ENCODE measurements at regions not wholly inside any gene's neighbourhood (a gene's known extent, or its start where the extent isn't known, plus 50 kb on each side); places are given as distances from the start of the nearest gene placed in this dataset.

GRCh38 chr11:122523846-122524805, 131.4 kb upstream of the UBASH3B start:
- Histone ChIP-seq H3K4me1 (ENCODE audit: control insufficient read depth, insufficient read depth, low read length) (no peaks in the 10 kb centered on the region), H3K9me3 (ENCODE audit: control insufficient read depth, low read depth, low read length) (no peaks in the 10 kb centered on the region), H3K36me3 (ENCODE audit: control insufficient read depth, insufficient read depth, low read length) (no peaks in the 10 kb centered on the region), H3K4me3 (ENCODE audit: low read length) (no peak overlapping the region), H3K27ac (ENCODE audit: low read length) (no peak overlapping the region), H3K27me3 (ENCODE audit: control insufficient read depth, insufficient read depth, low read length) (no peaks in the 10 kb centered on the region)
- DNase-seq, result no peak
- 100% methylated on average over 2 of the region's 10 CpGs for WGBS (ENCODE audit: insufficient coverage, low lambda C conversion rate)

DNA sequence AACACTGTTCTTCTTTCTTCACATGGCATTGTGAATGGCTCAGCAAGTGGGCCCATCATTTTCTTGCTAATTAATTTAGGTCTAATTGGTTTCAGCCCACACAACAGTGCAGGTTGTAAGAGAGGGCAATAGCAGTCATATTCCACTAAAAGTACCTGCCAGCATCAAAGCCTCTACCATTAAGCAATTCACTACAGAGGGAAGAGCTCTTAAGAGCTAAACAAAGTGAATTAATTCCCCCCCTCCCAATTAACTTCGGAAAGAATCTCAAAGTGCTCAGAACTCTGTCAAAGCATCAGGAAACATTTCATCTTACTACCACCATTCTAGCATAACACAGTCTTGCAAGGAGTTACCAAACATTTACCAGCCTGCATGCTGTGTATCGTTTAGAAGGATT, 133.9 kb upstream of the UBASH3B start:
- no CpG with 5 or more reads among the region's 2 CpGs for WGBS (ENCODE audit: insufficient coverage, low lambda C conversion rate)
- Histone ChIP-seq H3K9me3 (ENCODE audit: control insufficient read depth, low read depth, low read length) (no peaks in the 10 kb centered on the region), H3K27ac (ENCODE audit: low read length) (no peak overlapping the region), H3K4me1 (ENCODE audit: control insufficient read depth, insufficient read depth, low read length) (no peaks in the 10 kb centered on the region), H3K27me3 (ENCODE audit: control insufficient read depth, insufficient read depth, low read length) (no peaks in the 10 kb centered on the region), H3K36me3 (ENCODE audit: control insufficient read depth, insufficient read depth, low read length) (no peaks in the 10 kb centered on the region), H3K4me3 (ENCODE audit: low read length) (no peak overlapping the region)
- DNase-seq, result no peak

GRCh38 chr11:122517403-122518379, 137.8 kb upstream of the UBASH3B start:
- Histone ChIP-seq H3K4me1 (ENCODE audit: control insufficient read depth, insufficient read depth, low read length) (no peaks in the 10 kb centered on the region), H3K27ac (ENCODE audit: low read length) (no peak overlapping the region), H3K27me3 (ENCODE audit: control insufficient read depth, insufficient read depth, low read length) (no peaks in the 10 kb centered on the region), H3K4me3 (ENCODE audit: low read length) (no peak overlapping the region), H3K36me3 (ENCODE audit: control insufficient read depth, insufficient read depth, low read length) (no peaks in the 10 kb centered on the region), H3K9me3 (ENCODE audit: control insufficient read depth, low read depth, low read length) (no peaks in the 10 kb centered on the region)
- 33% methylated on average over 1 of the region's 4 CpGs for WGBS (ENCODE audit: insufficient coverage, low lambda C conversion rate)
- DNase-seq, result no peak

- Histone ChIP-seq H3K9me3 (ENCODE audit: control insufficient read depth, low read depth, low read length) (no peaks in the 10 kb centered on the region), H3K4me1 (ENCODE audit: control insufficient read depth, insufficient read depth, low read length) (no peaks in the 10 kb centered on the region), H3K4me3 (ENCODE audit: low read length) (no peak overlapping the region), H3K36me3 (ENCODE audit: control insufficient read depth, insufficient read depth, low read length) (no peaks in the 10 kb centered on the region), H3K27me3 (ENCODE audit: control insufficient read depth, insufficient read depth, low read length) (no peaks in the 10 kb centered on the region), H3K27ac (ENCODE audit: low read length) (no peak overlapping the region)
- 83% methylated on average over 1 of the region's 2 CpGs for WGBS (ENCODE audit: insufficient coverage, low lambda C conversion rate)
- no peak for DNase-seq
Measured at GRCh38 chr11:122516686-122517085, 138.8 kb upstream of the UBASH3B start.

DNA sequence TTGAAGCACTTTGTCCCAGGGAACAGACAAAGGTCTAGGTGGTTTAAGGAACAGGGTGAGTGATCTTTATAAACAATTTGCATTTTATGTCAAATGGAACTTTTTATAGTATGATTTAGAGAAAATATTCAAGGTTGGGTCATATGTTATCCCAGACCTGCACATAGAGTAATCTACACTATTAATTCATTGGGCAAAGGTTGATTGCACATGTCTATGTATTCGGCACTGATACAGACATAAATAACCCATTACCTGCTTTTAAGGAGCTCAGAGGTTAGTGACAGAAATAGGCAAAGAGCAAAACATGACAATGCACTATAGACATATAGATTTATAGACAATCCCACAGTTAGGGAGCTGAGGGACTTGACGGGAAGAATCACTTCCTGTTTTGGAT, 141.5 kb upstream of the UBASH3B start:
- Histone ChIP-seq H3K27ac (ENCODE audit: low read length) (no peak overlapping the region), H3K27me3 (ENCODE audit: control insufficient read depth, insufficient read depth, low read length) (no peaks in the 10 kb centered on the region), H3K9me3 (ENCODE audit: control insufficient read depth, low read depth, low read length) (no peaks in the 10 kb centered on the region), H3K4me3 (ENCODE audit: low read length) (no peak overlapping the region), H3K36me3 (ENCODE audit: control insufficient read depth, insufficient read depth, low read length) (no peaks in the 10 kb centered on the region), H3K4me1 (ENCODE audit: control insufficient read depth, insufficient read depth, low read length) (no peaks in the 10 kb centered on the region)
- WGBS (ENCODE audit: insufficient coverage, low lambda C conversion rate), result no CpG with 5 or more reads among the region's 2 CpGs
- DNase-seq, result no peak

- Histone ChIP-seq H3K9me3 (ENCODE audit: control insufficient read depth, low read depth, low read length) (no peaks in the 10 kb centered on the region), H3K27me3 (ENCODE audit: control insufficient read depth, insufficient read depth, low read length) (no peaks in the 10 kb centered on the region), H3K4me3 (ENCODE audit: low read length) (no peak overlapping the region), H3K36me3 (ENCODE audit: control insufficient read depth, insufficient read depth, low read length) (no peaks in the 10 kb centered on the region), H3K27ac (ENCODE audit: low read length) (no peak overlapping the region), H3K4me1 (ENCODE audit: control insufficient read depth, insufficient read depth, low read length) (no peaks in the 10 kb centered on the region)
- no peak for DNase-seq
- 50% methylated on average over 1 of the region's 2 CpGs for WGBS (ENCODE audit: insufficient coverage, low lambda C conversion rate)
Measured at GRCh38 chr11:122513328-122513727, 142.2 kb upstream of the UBASH3B start.

- no peak overlapping the region for H3K27ac ChIP-seq (ENCODE audit: low read length)
- H3K9me3 ChIP-seq (ENCODE audit: control insufficient read depth, low read depth, low read length), result no peaks in the 10 kb centered on the region
- no peaks in the 10 kb centered on the region for H3K4me1 ChIP-seq (ENCODE audit: control insufficient read depth, insufficient read depth, low read length)
- no peaks in the 10 kb centered on the region for H3K36me3 ChIP-seq (ENCODE audit: control insufficient read depth, insufficient read depth, low read length)
- 100% methylated on average over 1 of the region's 2 CpGs for WGBS (ENCODE audit: insufficient coverage, low lambda C conversion rate)
- no peaks in the 10 kb centered on the region for H3K27me3 ChIP-seq (ENCODE audit: control insufficient read depth, insufficient read depth, low read length)
- H3K4me3 ChIP-seq (ENCODE audit: low read length), result no peak overlapping the region
- DNase-seq, result no peak
Measured at GRCh38 chr11:122512688-122513087, 142.8 kb upstream of the UBASH3B start.

- no peaks in the 10 kb centered on the region for H3K36me3 ChIP-seq (ENCODE audit: control insufficient read depth, insufficient read depth, low read length)
- H3K27ac ChIP-seq (ENCODE audit: low read length), result no peak overlapping the region
- DNase-seq, result no peak
- H3K4me3 ChIP-seq (ENCODE audit: low read length), result no peak overlapping the region
- no peaks in the 10 kb centered on the region for H3K27me3 ChIP-seq (ENCODE audit: control insufficient read depth, insufficient read depth, low read length)
- no peaks in the 10 kb centered on the region for H3K4me1 ChIP-seq (ENCODE audit: control insufficient read depth, insufficient read depth, low read length)
- no peaks in the 10 kb centered on the region for H3K9me3 ChIP-seq (ENCODE audit: control insufficient read depth, low read depth, low read length)
- no CpG with 5 or more reads among the region's 15 CpGs for WGBS (ENCODE audit: insufficient coverage, low lambda C conversion rate)
Measured at GRCh38 chr11:122509899-122510298, 145.6 kb upstream of the UBASH3B start.

DNA sequence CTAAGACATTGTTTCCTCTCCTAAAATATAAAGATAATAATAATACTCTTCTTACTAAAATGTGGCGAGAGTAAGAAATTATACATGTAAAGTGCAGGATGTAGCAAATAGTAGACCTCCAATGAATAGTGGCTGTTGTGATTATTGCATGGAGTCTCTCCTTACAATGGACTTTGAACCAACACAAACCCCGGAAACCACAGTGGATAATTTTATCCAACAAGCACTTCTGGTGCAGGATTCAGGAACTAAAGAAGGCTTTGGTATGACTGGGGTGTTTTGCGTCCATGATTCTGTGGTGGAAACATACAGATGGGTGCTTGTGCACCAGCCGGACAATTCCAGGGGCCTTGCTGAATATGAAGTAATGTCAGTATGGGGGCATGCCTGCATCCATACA, 146.4 kb upstream of the UBASH3B start:
- DNase-seq, result no peak

GRCh38 chr11:122505304-122506006, 150.1 kb upstream of the UBASH3B start:
- WGBS (ENCODE audit: insufficient coverage, low lambda C conversion rate), result 80% methylated on average over 1 of the region's 8 CpGs
- H3K4me3 ChIP-seq (ENCODE audit: low read length), result no peak overlapping the region
- no peak overlapping the region for H3K27ac ChIP-seq (ENCODE audit: low read length)
- peak; percentile 53 to 59 for DNase-seq
- no peaks in the 10 kb centered on the region for H3K9me3 ChIP-seq (ENCODE audit: control insufficient read depth, low read depth, low read length)
- no peaks in the 10 kb centered on the region for H3K4me1 ChIP-seq (ENCODE audit: control insufficient read depth, insufficient read depth, low read length)
- no peaks in the 10 kb centered on the region for H3K27me3 ChIP-seq (ENCODE audit: control insufficient read depth, insufficient read depth, low read length)
- no peaks in the 10 kb centered on the region for H3K36me3 ChIP-seq (ENCODE audit: control insufficient read depth, insufficient read depth, low read length)

More for the DNA sequence above, 146.4 kb upstream of the UBASH3B start:
- Histone ChIP-seq H3K9me3 (ENCODE audit: control insufficient read depth, low read depth, low read length) (no peaks in the 10 kb centered on the region), H3K4me1 (ENCODE audit: control insufficient read depth, insufficient read depth, low read length) (no peaks in the 10 kb centered on the region), H3K4me3 (ENCODE audit: low read length) (no peak overlapping the region), H3K27ac (ENCODE audit: low read length) (no peak overlapping the region), H3K36me3 (ENCODE audit: control insufficient read depth, insufficient read depth, low read length) (no peaks in the 10 kb centered on the region), H3K27me3 (ENCODE audit: control insufficient read depth, insufficient read depth, low read length) (no peaks in the 10 kb centered on the region)
- 100% methylated on average over 1 of the region's 4 CpGs for WGBS (ENCODE audit: insufficient coverage, low lambda C conversion rate)

All from large intestine (tissue), 3 donors.